WTC11 (cell line): ENCODE measurements at regions not wholly inside any gene's neighbourhood (a gene's known extent, or its start where the extent isn't known, plus 50 kb on each side); places are given as distances from the start of the nearest gene placed in this dataset.

ENCODE experiments used
- CREB1 ChIP-seq: sonication (generic); formaldehyde crosslinking; IDR thresholded peaks from 2 replicates; pipeline ENCODE4 v1.8.0; 2023; ENCODE audit warnings: mild to moderate bottlenecking, missing genetic modification reagents
- CTCF ChIP-seq: fragments of 200-600 bp; IDR thresholded peaks from 2 replicates; pipeline ENCODE4 v1.8.0; 2022; ENCODE audit warnings: antibody characterized with exemption
- ESRRA ChIP-seq: sonication (generic); formaldehyde crosslinking; IDR thresholded peaks from 2 replicates; pipeline ENCODE4 v1.8.1; 2022; ENCODE audit warnings: mild to moderate bottlenecking, missing genetic modification reagents, borderline replicate concordance
- FOXJ3 ChIP-seq: sonication (generic); formaldehyde crosslinking; IDR thresholded peaks from 2 replicates; pipeline ENCODE4 v1.9.0; 2021; ENCODE audit warnings: missing genetic modification reagents, mild to moderate bottlenecking, borderline replicate concordance
- FOXP1 ChIP-seq: sonication (generic); formaldehyde crosslinking; IDR thresholded peaks from 2 replicates; pipeline ENCODE4 v1.8.0; 2022; ENCODE audit warnings: missing genetic modification reagents, mild to moderate bottlenecking, moderate library complexity, borderline replicate concordance
- HMGXB4 ChIP-seq: sonication (generic); formaldehyde crosslinking; IDR thresholded peaks from 2 replicates; pipeline ENCODE4 v1.8.1; 2023; ENCODE audit warnings: mild to moderate bottlenecking, moderate library complexity, missing genetic modification reagents
- MAX ChIP-seq: sonication (generic); formaldehyde crosslinking; IDR thresholded peaks from 2 replicates; pipeline ENCODE4 v1.8.0; 2022; ENCODE audit warnings: mild to moderate bottlenecking, missing genetic modification reagents
- SMAD3 ChIP-seq: sonication (generic); formaldehyde crosslinking; IDR thresholded peaks from 2 replicates; pipeline ENCODE4 v1.8.0; 2022; ENCODE audit warnings: missing genetic modification reagents, mild to moderate bottlenecking, borderline replicate concordance
- SP1 ChIP-seq: sonication (generic); formaldehyde crosslinking; conservative IDR thresholded peaks from 2 replicates; pipeline ENCODE4 v1.8.1; 2022; ENCODE audit warnings: missing genetic modification reagents
- USF2 ChIP-seq: sonication (generic); formaldehyde crosslinking; IDR thresholded peaks from 2 replicates; pipeline ENCODE4 v1.8.1; 2023; ENCODE audit warnings: mild to moderate bottlenecking, missing genetic modification reagents, moderate library complexity
- ZNF281 ChIP-seq: sonication (generic); formaldehyde crosslinking; IDR thresholded peaks from 2 replicates; pipeline ENCODE4 v1.8.0; 2023; ENCODE audit warnings: mild to moderate bottlenecking, missing genetic modification reagents

DNA sequence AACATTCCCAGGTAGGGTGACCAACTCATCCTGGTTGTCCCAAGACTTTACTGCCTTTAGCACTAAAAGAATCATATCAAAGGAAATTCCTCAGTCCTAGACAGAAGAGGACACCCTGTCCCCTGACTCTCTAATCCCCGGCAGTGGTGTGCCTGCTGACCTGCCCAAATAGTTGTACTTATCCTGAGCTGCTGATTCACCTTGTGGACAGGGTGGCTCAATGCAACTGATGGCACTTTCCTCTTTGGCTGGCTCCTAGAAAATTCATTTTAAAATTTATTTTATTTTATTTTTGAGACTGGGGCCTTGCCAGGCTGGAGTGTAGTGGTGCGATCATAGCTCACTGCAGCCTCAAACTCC is 111.7 kb downstream of the JCAD start:
- TF ChIP-seq SP1 (CRISPR knock-in tag) (no peak), HMGXB4 (CRISPR knock-in tag) (no peak), SMAD3 (no peak), CTCF (no peak), CREB1 (CRISPR knock-in tag) (no peak), FOXJ3 (CRISPR knock-in tag) (no peak), USF2 (CRISPR knock-in tag) (no peak), MAX (CRISPR knock-in tag) (no peak), ZNF281 (CRISPR knock-in tag) (no peak), FOXP1 (CRISPR knock-in tag) (no peak), ESRRA (no peak)
